ENCODE measurements at regions not wholly inside any gene's neighbourhood (a gene's known extent, or its start where the extent isn't known, plus 50 kb on each side); places are given as distances from the start of the nearest gene placed in this dataset.
"Not testable (repeated sequence)": the region's sequence is repeated elsewhere in the genome, so short reads cannot be mapped to it uniquely, and the experiment has no call there.

GRCh38 chr3:21920421-21920861, 169.4 kb upstream of the ZNF385D start:
- Histone ChIP-seq H3K27ac (ENCODE audit: insufficient read length, low read depth, low read length) (no peak overlapping the region), H3K9ac (ENCODE audit: extremely low read depth, insufficient read length, low read length) (no peak overlapping the region), H3K14ac (ENCODE audit: insufficient read depth, low read length) (no peak overlapping the region), H2BK12ac (ENCODE audit: insufficient read length, low read depth, low read length) (no peak overlapping the region), H2BK5ac (ENCODE audit: insufficient read length, low read length) (no peak overlapping the region), H3K27me3 (ENCODE audit: insufficient read depth, low read length) (no peaks in the 10 kb centered on the region), H2AK5ac (ENCODE audit: insufficient read length, low read length) (no peak overlapping the region), H3K56ac (ENCODE audit: insufficient read length, low read depth, low read length) (no peak overlapping the region), H3K23ac (ENCODE audit: insufficient read length, low read depth, low read length) (no peak overlapping the region), H3K4me1 (ENCODE audit: insufficient read depth, low read length) (no peaks in the 10 kb centered on the region; the same call in 1 of the 2 replicates), H4K91ac (ENCODE audit: insufficient read length, low read depth, low read length) (no peak overlapping the region), H4K20me1 (ENCODE audit: control insufficient read depth, insufficient read depth, insufficient read length) (no peaks in the 10 kb centered on the region), H3K9me3 (ENCODE audit: control insufficient read depth, low read depth, low read length) (no peaks in the 10 kb centered on the region), H3K4me2 (ENCODE audit: insufficient read depth, insufficient read length, low read length) (no peak overlapping the region), H3K79me2 (ENCODE audit: insufficient read depth, low read length) (no peaks in the 10 kb centered on the region), H2BK120ac (ENCODE audit: low read depth, low read length, poor library complexity, severe bottlenecking) (no peak overlapping the region), H3K23me2 (ENCODE audit: insufficient read length, low read depth, low read length, poor library complexity, severe bottlenecking) (no peaks in the 10 kb centered on the region), H2BK20ac (ENCODE audit: low read depth, low read length, poor library complexity, severe bottlenecking) (no peak overlapping the region), H3T11ph (ENCODE audit: low read length) (no peak overlapping the region), H3K4ac (ENCODE audit: low read depth, low read length) (no peak overlapping the region), H4K5ac (ENCODE audit: insufficient read length, low read depth, low read length) (no peak overlapping the region), H4K8ac (replicated peaks; ENCODE audit: insufficient read length, low read depth, low read length) (no peak overlapping the region), H3K18ac (ENCODE audit: insufficient read length, low read depth, low read length) (no peak overlapping the region), H2AFZ (ENCODE audit: low read length) (no peak overlapping the region), H3K79me1 (ENCODE audit: insufficient read depth, low read depth, low read length, poor library complexity, severe bottlenecking) (no peaks in the 10 kb centered on the region), H2BK15ac (ENCODE audit: low read depth, low read length) (no peak overlapping the region)
- peaks cover 18 to 22% of the 10 kb centered on the region in 2 experiments for H3K4me1 Mint-ChIP-seq
- H3K27me3 Mint-ChIP-seq (ENCODE audit: low read depth), result no peaks in the 10 kb centered on the region
- DNase-seq, result no peak
- TF ChIP-seq CTCF (conservative IDR thresholded peaks at IDR 0.05), result no peak
- no peaks in the 10 kb centered on the region for H3K9me3 Mint-ChIP-seq
- WGBS (ENCODE audit: extremely low coverage, insufficient read length, low lambda C conversion rate), result no CpG with 5 or more reads among the region's 1 CpG
- no peak overlapping the region for H3K4me3 Mint-ChIP-seq
- peak overlapping the region in 2 of 3 experiments; percentile 6 to 45; a peak in 2 of 7 replicates for H3K27ac Mint-ChIP-seq
- H3K36me3 Mint-ChIP-seq (ENCODE audit: insufficient read depth in 1 of 3, low read depth in 3 of 3), result no peaks in the 10 kb centered on the region

- H3K36me3 Mint-ChIP-seq (ENCODE audit: insufficient read depth in 1 of 3, low read depth in 3 of 3); H3K23ac ChIP-seq (ENCODE audit: insufficient read length, low read depth, low read length); H3K4me1 ChIP-seq (ENCODE audit: insufficient read depth, low read length); H3K23me2 ChIP-seq (ENCODE audit: insufficient read length, low read depth, low read length, poor library complexity, severe bottlenecking); H3K4ac ChIP-seq (ENCODE audit: low read depth, low read length); H3K4me2 ChIP-seq (ENCODE audit: insufficient read depth, insufficient read length, low read length); H3K18ac ChIP-seq (ENCODE audit: insufficient read length, low read depth, low read length); H2AK5ac ChIP-seq (ENCODE audit: insufficient read length, low read length); H4K91ac ChIP-seq (ENCODE audit: insufficient read length, low read depth, low read length); H3K79me1 ChIP-seq (ENCODE audit: insufficient read depth, low read depth, low read length, poor library complexity, severe bottlenecking); H4K20me1 ChIP-seq (ENCODE audit: control insufficient read depth, insufficient read depth, insufficient read length); H3K9me3 Mint-ChIP-seq; H2BK20ac ChIP-seq (ENCODE audit: low read depth, low read length, poor library complexity, severe bottlenecking); H4K8ac ChIP-seq (replicated peaks; ENCODE audit: insufficient read length, low read depth, low read length); H2BK120ac ChIP-seq (ENCODE audit: low read depth, low read length, poor library complexity, severe bottlenecking); H3T11ph ChIP-seq (ENCODE audit: low read length); DNase-seq; H3K27ac ChIP-seq (ENCODE audit: insufficient read length, low read depth, low read length); H3K27me3 ChIP-seq (ENCODE audit: insufficient read depth, low read length); H3K9me3 ChIP-seq (ENCODE audit: control insufficient read depth, low read depth, low read length); H3K79me2 ChIP-seq (ENCODE audit: insufficient read depth, low read length); H4K5ac ChIP-seq (ENCODE audit: insufficient read length, low read depth, low read length); H2BK15ac ChIP-seq (ENCODE audit: low read depth, low read length); H3K56ac ChIP-seq (ENCODE audit: insufficient read length, low read depth, low read length); H3K27me3 Mint-ChIP-seq (ENCODE audit: low read depth); H3K14ac ChIP-seq (ENCODE audit: insufficient read depth, low read length); H2BK5ac ChIP-seq (ENCODE audit: insufficient read length, low read length); H2BK12ac ChIP-seq (ENCODE audit: insufficient read length, low read depth, low read length); H2AFZ ChIP-seq (ENCODE audit: low read length); H3K4me3 Mint-ChIP-seq; H3K9ac ChIP-seq (ENCODE audit: extremely low read depth, insufficient read length, low read length); H3K27ac Mint-ChIP-seq: not testable (repeated sequence)
- no CpG with 5 or more reads among the region's 1 CpG for WGBS (ENCODE audit: extremely low coverage, insufficient read length, low lambda C conversion rate)
- H3K4me1 Mint-ChIP-seq, result peaks cover 17 to 21% of the 10 kb centered on the region in 2 experiments
Observed at GRCh38 chr3:21923156-21923555, 172.1 kb upstream of the ZNF385D start.
